ENCODE measurements at regions not wholly inside any gene's neighbourhood (a gene's known extent, or its start where the extent isn't known, plus 50 kb on each side); places are given as distances from the start of the nearest gene placed in this dataset.

DNA sequence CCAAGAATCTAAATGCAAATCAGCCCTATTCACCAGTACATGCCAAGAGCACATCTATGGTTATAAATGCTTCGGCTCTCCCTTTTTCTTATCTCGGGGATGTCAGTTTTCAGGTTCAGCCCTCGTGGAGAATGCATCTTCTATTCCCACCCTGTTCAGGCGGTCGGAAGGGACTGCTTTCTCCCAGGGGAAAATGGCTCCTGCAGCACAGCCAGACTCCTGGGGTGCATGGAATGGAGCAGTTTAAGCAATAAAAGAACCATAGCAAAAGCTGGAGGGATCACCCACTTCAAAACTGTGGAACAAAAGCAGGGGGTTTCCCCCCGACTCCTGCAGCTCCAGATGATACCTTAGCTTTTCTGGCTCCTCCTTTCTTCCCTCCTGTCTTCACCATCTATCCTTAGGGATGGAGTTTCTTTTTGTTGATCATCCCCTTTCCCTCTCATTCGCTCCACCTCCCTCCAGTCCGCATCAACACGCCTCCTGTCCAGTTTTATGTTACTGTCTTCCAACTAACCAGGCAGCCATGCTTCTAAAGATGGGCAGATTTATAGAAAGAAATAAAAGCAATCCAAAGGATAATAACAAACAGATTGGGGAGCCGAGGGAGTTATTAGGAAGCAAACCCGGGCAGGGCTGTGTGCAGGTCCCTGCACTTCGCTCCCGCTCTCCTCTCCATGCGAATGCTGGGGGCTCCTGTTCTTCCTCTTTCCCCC, 356.2 kb upstream of the SMIM21 start:
- no peak for DNase-seq (ENCODE audit: extremely low spot score)
- no peaks in the 10 kb centered on the region for H3K4me1 ChIP-seq
- intact Hi-C loops (cut with DNase I), result no loop called here
- TF ChIP-seq POLR2A (IDR thresholded peaks at IDR 0.05; ENCODE audit: low read depth) (no peak), POLR2AphosphoS5 (IDR thresholded peaks at IDR 0.05) (no peak), EP300 (IDR thresholded peaks at IDR 0.05) (no peak)
- TF ChIP-seq, protein P1, sequence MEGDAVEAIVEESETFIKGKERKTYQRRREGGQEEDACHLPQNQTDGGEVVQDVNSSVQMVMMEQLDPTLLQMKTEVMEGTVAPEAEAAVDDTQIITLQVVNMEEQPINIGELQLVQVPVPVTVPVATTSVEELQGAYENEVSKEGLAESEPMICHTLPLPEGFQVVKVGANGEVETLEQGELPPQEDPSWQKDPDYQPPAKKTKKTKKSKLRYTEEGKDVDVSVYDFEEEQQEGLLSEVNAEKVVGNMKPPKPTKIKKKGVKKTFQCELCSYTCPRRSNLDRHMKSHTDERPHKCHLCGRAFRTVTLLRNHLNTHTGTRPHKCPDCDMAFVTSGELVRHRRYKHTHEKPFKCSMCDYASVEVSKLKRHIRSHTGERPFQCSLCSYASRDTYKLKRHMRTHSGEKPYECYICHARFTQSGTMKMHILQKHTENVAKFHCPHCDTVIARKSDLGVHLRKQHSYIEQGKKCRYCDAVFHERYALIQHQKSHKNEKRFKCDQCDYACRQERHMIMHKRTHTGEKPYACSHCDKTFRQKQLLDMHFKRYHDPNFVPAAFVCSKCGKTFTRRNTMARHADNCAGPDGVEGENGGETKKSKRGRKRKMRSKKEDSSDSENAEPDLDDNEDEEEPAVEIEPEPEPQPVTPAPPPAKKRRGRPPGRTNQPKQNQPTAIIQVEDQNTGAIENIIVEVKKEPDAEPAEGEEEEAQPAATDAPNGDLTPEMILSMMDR (IDR thresholded peaks at IDR 0.05), result no peak
- H3K36me3 ChIP-seq, result no peaks in the 10 kb centered on the region
- 82% methylated on average over 14 of the region's 14 CpGs for WGBS
- H3K27me3 ChIP-seq, result peaks cover 0 to 12% (median 0%) of the 10 kb centered on the region in 4 donors
- H3K27ac ChIP-seq (replicated peaks in 1 of 4), result no peak overlapping the region
- H3K9me3 ChIP-seq, result no peaks in the 10 kb centered on the region
- no peak overlapping the region for H3K4me3 ChIP-seq

DNA sequence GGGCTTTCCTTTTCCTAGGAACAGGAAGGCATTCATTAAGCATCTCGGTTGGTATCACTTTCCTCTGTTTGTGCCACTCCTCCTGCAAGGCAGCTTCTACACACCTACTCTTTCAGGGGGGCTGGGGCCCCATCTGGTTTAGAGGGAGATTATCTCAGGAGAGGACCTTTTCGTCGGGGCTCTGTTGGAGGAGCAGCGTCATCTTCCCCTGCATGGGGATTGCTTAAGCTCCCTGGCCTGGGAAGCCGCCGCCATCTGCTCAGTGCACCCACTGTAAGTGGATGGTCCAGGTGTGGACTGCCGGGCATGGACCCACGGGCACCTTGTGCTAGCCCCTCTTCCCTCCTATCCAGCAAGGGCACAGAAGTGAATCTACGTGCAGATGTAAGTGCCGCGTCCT, 355.3 kb upstream of the SMIM21 start:
- Histone ChIP-seq H3K4me3 (no peak overlapping the region), H3K36me3 (no peaks in the 10 kb centered on the region), H3K4me1 (no peaks in the 10 kb centered on the region), H3K27me3 (peaks cover 0 to 12% (median 0%) of the 10 kb centered on the region in 4 donors), H3K9me3 (no peaks in the 10 kb centered on the region), H3K27ac (replicated peaks in 1 of 4) (no peak overlapping the region)
- TF ChIP-seq POLR2AphosphoS5 (IDR thresholded peaks at IDR 0.05) (no peak), POLR2A (IDR thresholded peaks at IDR 0.05; ENCODE audit: low read depth) (no peak), EP300 (IDR thresholded peaks at IDR 0.05) (no peak)
- TF ChIP-seq, protein P1 (IDR thresholded peaks at IDR 0.05), result no peak
- 93% methylated on average over 11 of the region's 11 CpGs for WGBS
- no peak for DNase-seq (ENCODE audit: extremely low spot score)
- intact Hi-C loops (cut with DNase I), result no loop called here

DNA sequence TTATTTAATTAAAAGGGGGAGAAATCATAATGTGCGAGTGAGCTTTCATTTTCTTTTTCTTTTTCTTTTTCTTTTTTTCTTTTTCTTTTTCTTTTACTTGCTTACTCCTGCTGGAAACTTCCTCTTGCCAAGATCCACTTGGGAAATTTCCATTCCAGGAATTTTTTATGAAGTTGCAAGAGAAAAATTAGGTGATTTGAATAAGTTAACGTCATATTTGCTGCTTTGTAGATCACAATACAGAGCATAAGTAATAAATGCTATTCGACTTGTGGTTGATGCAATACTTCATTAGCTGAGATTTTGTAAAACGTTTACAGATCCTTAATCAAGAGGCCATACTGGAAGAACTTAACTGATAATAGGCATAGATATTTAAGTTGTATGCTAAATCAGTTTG, 354.7 kb upstream of the SMIM21 start:
- 75% methylated on average over 4 of the region's 4 CpGs for WGBS
- H3K27ac ChIP-seq (replicated peaks in 1 of 4), result no peak overlapping the region
- peaks cover 0 to 12% (median 0%) of the 10 kb centered on the region in 4 donors for H3K27me3 ChIP-seq
- intact Hi-C loops (cut with DNase I), result no loop called here
- H3K9me3 ChIP-seq, result no peaks in the 10 kb centered on the region
- H3K36me3 ChIP-seq, result no peaks in the 10 kb centered on the region
- H3K4me3 ChIP-seq, result no peak overlapping the region
- no peaks in the 10 kb centered on the region for H3K4me1 ChIP-seq
- no peak for DNase-seq (ENCODE audit: extremely low spot score)
- TF ChIP-seq EP300 (IDR thresholded peaks at IDR 0.05) (no peak), POLR2AphosphoS5 (IDR thresholded peaks at IDR 0.05) (no peak), POLR2A (IDR thresholded peaks at IDR 0.05; ENCODE audit: low read depth) (no peak)
- TF ChIP-seq, protein P1 (IDR thresholded peaks at IDR 0.05), result no peak

DNA sequence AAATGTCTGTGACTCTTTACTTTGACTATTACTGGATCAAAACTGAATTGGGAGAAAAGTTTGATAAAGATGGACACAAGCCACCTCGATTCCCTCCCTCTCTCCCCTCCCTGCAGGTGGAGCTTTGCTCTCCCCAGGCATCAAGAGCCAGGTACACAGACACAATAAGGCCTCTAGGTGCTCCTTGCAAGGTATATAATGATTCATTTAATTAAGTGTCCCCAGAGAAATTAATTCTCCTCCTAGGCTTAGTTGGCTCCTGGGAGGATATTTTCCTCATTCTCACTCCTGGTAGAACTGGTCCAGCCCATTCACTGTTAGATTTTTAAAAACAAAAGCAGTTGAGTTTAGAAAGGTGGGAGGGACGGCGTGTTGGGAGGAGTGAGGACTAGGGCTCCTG, 352.4 kb upstream of the SMIM21 start:
- Histone ChIP-seq H3K27me3 (peaks cover 0 to 12% (median 0%) of the 10 kb centered on the region in 4 donors), H3K4me3 (no peak overlapping the region), H3K4me1 (no peaks in the 10 kb centered on the region), H3K9me3 (no peaks in the 10 kb centered on the region), H3K36me3 (no peaks in the 10 kb centered on the region), H3K27ac (replicated peaks in 1 of 4) (no peak overlapping the region)
- 83% methylated on average over 3 of the region's 3 CpGs for WGBS
- no peak for DNase-seq (ENCODE audit: extremely low spot score)
- TF ChIP-seq, protein P1 (IDR thresholded peaks at IDR 0.05), result no peak
- no peak for TF ChIP-seq EP300 (IDR thresholded peaks at IDR 0.05)
- no peak for TF ChIP-seq POLR2AphosphoS5 (IDR thresholded peaks at IDR 0.05)
- TF ChIP-seq POLR2A (IDR thresholded peaks at IDR 0.05; ENCODE audit: low read depth), result no peak
- intact Hi-C loops (cut with DNase I), result no loop called here

DNA sequence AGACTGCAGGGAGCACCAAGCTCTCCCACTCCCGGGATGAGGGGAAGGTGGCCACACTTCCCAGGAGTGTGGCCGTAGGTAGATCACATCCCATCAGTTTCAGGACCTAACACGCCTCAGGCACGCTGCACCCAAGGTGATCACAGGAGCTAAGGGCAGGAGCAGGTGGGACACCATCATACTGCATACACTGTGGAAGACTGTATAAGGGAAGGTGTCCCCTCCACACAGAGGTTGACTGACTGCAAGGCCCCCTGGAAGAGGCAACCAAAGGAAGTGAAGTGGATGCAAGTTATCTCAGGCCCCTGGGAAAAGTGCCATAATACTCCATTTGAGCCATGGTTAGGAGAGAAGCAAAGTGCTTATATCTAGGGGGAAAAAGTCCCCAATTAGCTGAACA, 351.9 kb upstream of the SMIM21 start:
- no peak overlapping the region for H3K4me3 ChIP-seq
- no peaks in the 10 kb centered on the region for H3K4me1 ChIP-seq
- intact Hi-C loops (cut with DNase I), result no loop called here
- no peak overlapping the region for H3K27ac ChIP-seq (replicated peaks in 1 of 4)
- TF ChIP-seq, protein P1 (IDR thresholded peaks at IDR 0.05), result no peak
- TF ChIP-seq EP300 (IDR thresholded peaks at IDR 0.05) (no peak), POLR2AphosphoS5 (IDR thresholded peaks at IDR 0.05) (no peak), POLR2A (IDR thresholded peaks at IDR 0.05; ENCODE audit: low read depth) (no peak)
- H3K9me3 ChIP-seq, result no peaks in the 10 kb centered on the region
- WGBS, result 88% methylated on average over 4 of the region's 4 CpGs
- no peak for DNase-seq (ENCODE audit: extremely low spot score)
- H3K36me3 ChIP-seq, result no peaks in the 10 kb centered on the region
- peaks cover 0 to 12% (median 0%) of the 10 kb centered on the region in 4 donors for H3K27me3 ChIP-seq
